ENCODE measurements at regions not wholly inside any gene's neighbourhood (a gene's known extent, or its start where the extent isn't known, plus 50 kb on each side); places are given as distances from the start of the nearest gene placed in this dataset.

DNA sequence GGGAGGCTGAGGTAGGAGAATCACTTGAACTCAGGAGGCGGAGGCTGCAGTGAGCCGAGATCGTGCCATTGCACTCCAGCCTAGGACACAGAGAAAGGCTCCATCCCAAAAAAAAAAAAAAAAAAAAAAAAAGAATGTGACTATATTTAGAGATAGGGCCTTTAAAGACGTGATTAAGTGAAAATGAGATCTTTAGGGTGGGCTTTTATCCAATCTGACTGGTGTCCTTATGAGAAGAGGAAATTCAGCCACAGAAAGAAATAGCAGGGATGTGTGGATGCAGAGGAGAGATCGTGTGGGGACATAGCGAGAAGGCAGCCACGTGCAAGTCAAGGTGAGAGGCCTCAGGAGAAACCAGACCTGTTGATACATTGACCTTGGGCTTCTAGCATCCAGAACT, 69.9 kb upstream of the ACSL3 start:
- H3K27me3 ChIP-seq, result no peaks in the 10 kb centered on the region
- H3K9me3 ChIP-seq (replicated peaks), result no peaks in the 10 kb centered on the region
- no peak overlapping the region for H3K4me3 ChIP-seq
- peaks cover 17% of the 10 kb centered on the region for H3K4me1 ChIP-seq
- no peaks in the 10 kb centered on the region for H3K36me3 ChIP-seq
- no peak for DNase-seq
- no peak overlapping the region for H3K27ac ChIP-seq

DNA sequence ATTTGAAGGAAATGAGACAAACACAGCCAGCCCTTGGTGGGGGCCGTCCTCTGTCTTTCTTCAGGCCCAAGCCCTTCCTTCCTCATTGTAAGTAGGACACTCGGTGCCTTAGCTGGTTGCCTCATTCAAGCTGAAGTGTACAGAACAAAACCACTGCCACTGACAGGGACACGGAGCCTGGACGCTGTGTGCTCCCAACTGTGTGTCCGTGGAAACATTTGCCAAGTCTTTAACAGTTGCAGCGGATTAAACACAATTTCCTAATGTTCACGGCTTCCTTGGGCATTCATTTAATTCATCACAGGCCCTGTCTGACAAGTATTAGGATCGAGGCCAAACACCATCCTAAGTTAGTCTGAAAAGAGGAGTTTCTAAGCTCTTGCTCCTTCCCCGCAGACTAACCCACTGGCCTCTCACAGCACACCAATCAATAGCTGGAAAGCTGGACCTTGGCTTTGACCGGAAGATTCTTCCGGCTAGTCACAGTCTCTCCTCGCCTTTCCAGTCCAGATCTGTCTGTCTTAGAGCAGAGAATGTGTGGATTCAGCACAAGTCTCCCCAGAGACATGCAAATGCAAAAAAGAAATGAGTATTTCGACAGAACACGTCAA, 68.7 kb upstream of the ACSL3 start:
- Histone ChIP-seq H3K36me3 (no peaks in the 10 kb centered on the region), H3K9me3 (replicated peaks) (no peaks in the 10 kb centered on the region), H3K4me3 (no peak overlapping the region), H3K4me1 (peaks cover 15% of the 10 kb centered on the region), H3K27ac (no peak overlapping the region), H3K27me3 (no peaks in the 10 kb centered on the region)
- no peak for DNase-seq

DNA sequence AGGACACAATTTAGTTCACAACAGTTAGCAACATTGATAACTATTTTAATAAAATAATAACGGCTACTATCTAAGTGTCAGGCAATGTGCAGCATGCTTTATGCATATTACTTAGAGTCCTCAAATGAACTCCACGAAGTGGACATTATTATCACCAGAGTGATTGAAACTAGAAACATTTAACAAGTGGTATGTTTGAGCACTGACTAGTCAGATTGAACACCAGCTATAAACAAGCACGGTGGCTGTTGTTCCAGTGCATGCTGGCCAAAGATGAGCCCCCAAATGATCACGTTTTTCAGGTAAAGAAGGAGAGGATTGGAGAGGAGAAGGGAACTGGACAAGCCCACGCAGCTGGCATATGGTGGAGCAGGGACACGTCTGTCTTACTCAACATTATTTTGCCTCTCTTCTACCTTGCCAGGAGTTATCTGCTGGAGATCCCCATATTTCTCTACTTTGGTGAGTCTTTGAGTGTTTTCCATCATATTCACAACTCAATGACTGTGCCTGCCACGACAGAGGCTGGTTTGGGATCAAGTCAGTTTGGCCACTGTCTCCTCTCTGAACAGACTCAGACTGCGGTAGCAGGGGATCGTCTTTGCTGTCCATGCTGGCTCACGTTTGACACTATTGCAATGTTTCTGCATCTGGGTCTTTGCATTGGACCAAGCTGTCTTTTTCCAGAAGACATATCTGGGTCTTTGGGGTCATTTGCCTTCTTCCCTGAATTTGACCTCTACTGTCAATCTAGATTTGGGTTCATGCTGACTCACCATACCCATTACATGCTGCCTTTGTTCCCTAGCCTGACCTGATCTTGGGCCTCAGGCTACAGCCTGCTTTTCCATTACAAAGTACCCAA, 66.0 kb upstream of the ACSL3 start:
- Histone ChIP-seq H3K4me3 (no peak overlapping the region), H3K27ac (no peak overlapping the region), H3K4me1 (0 out of 2 replicates have a peak, but pooled peaks cover 7% of the 10 kb centered on the region), H3K9me3 (replicated peaks) (no peaks in the 10 kb centered on the region), H3K27me3 (no peaks in the 10 kb centered on the region), H3K36me3 (no peaks in the 10 kb centered on the region)
- no peak for DNase-seq

DNA sequence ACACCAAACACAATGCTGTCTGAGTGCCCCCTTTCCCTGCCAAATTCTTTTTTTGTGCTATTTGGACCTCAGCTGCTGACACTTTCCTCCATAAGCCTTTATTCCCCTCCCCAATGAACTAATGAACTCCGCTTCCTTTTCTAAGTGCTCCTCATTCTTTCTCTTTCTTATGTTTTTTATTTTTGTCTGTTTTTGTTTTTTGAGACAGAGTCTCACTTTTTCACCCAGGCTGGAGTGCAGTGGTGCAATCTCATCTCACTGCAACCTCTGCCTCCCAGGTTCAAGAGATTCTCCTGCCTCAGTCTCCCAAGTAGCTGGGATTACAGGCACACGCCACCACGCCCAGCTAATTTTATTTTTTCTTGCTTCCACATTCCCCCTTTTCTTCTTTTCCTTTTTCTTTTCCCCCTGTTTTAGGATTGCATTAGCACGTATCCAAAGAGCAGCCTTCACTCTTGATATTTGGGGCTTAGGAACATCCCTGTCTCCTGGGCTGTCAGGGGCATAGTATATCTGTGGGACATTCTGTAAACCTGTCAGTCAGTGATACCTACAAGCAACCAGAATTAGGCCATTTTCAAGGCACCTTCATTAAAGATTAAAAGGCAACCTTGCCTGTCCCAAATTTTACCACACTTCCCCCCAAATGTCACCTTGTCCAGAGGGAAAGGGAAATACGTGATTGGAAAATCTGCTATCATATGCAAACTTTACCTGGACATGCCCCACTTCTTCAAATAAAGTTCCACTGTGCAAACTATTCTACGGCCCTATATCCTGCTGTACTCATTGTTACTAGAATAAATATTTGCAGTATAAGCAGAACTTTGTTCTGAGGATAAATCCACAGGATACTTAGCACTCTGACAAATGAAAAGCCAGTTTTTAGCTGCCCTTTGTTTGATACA, 65.1 kb upstream of the ACSL3 start:
- Histone ChIP-seq H3K27me3 (no peaks in the 10 kb centered on the region), H3K27ac (no peak overlapping the region), H3K36me3 (no peaks in the 10 kb centered on the region), H3K4me1 (0 out of 2 replicates have a peak, but pooled peaks cover 7% of the 10 kb centered on the region), H3K4me3 (no peak overlapping the region), H3K9me3 (replicated peaks) (no peaks in the 10 kb centered on the region)
- no peak for DNase-seq

DNA sequence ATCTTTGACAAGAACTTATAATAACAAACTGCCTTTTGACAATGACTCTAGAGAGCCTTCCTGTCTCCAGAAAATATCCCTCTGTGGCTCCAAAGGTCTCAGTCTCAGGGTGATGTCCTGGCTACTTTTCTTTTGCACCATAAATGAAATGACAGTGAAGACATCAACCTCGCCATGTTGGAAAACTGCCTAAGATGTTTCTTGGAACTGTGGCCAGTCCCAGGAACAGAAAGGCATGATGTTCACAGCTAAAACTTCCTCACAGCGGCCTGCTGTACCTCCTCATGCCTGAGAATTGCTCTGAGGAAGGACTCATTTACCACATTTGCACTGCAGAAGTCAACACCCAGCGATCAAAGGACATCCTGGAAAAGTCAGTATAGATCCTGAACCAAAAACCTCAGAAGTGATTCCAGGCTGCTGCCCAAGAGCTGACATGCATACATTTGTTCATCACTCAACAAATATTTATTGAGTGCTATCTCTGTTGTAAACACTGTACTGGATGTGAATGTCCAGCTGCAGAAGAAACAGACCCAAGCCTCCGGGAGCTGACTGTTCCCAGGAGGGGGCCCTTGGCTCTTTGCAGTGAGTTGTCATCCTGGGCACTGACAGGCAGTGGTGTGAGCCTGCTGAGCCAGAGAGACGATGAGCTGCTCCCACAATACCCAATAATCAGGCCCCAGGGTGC, 64.3 kb upstream of the ACSL3 start:
- no peak overlapping the region for H3K27ac ChIP-seq
- H3K4me1 ChIP-seq, result 0 out of 2 replicates have a peak, but pooled peaks cover 7% of the 10 kb centered on the region
- H3K27me3 ChIP-seq, result no peaks in the 10 kb centered on the region
- H3K36me3 ChIP-seq, result no peaks in the 10 kb centered on the region
- H3K4me3 ChIP-seq, result no peak overlapping the region
- no peaks in the 10 kb centered on the region for H3K9me3 ChIP-seq (replicated peaks)
- DNase-seq, result no peak

DNA sequence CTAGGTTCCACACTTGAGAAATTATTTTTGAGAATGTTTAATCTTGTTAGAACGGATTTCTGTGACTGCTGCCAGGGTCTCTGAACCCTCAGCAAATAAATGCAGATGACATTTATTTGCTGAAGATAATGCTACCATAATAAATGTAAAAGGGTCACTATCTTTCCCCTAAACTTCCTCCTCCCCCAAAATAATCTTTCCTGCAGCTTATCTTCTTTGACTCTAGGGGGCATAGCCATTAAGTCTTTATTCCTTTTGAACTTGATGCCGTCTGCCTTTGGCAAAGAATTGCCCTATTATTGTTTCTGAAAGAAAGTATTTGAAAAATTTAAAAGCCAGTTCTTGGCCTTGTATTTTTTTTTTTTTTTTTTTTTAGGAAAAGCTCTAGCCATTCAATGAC, 63.6 kb upstream of the ACSL3 start:
- peaks cover 10% of the 10 kb centered on the region; the same call in 1 of the 2 replicates for H3K4me1 ChIP-seq
- H3K36me3 ChIP-seq, result no peaks in the 10 kb centered on the region
- DNase-seq, result peak in 1 of 2 experiments; percentile 37
- no peaks in the 10 kb centered on the region for H3K9me3 ChIP-seq (replicated peaks)
- H3K4me3 ChIP-seq, result no peak overlapping the region
- H3K27me3 ChIP-seq, result no peaks in the 10 kb centered on the region
- no peak overlapping the region for H3K27ac ChIP-seq

DNA sequence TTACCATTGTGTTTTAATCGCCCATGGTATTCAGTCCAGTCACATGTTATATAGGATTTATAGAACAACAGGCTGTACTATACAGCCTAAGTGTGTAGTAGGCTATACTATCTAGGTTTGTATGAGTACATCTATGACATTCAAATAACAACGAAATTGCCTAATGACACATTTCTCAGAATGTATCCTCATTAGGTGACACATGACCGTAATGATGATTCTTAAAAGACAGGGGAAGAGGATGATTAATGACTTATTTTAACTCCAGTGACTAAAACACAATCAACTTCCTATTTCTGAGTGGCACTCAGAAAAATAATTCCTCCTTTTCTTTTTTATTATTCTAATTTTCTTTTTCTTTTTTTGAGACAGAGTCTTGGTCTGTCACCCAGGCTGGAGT, 63.0 kb upstream of the ACSL3 start:
- Histone ChIP-seq H3K27ac (no peak overlapping the region), H3K4me1 (peaks cover 13% of the 10 kb centered on the region; the same call in 1 of the 2 replicates), H3K36me3 (no peaks in the 10 kb centered on the region), H3K4me3 (no peak overlapping the region), H3K27me3 (no peaks in the 10 kb centered on the region), H3K9me3 (replicated peaks) (no peaks in the 10 kb centered on the region)
- DNase-seq, result no peak

DNA sequence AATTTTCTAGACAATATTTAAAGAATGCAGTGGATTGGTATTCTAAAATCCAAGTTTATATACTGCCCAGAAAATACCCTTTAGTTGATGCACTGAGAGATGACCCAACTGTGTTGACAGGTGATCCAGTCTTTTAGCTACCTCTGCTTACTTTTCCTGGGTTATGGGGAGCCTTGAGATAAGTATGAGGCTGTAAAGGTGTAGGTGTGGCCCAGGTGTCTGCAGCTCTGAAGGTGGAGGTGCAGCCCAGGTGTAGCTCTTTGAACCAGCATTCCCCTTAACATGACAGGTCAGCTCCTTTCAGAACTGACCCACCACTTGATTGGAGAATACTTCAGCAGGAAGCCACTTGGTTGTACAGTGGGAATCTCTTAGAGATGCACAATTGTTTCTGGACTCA, 62.3 kb upstream of the ACSL3 start:
- H3K36me3 ChIP-seq, result no peaks in the 10 kb centered on the region
- DNase-seq, result no peak
- no peaks in the 10 kb centered on the region for H3K9me3 ChIP-seq (replicated peaks)
- no peak overlapping the region for H3K4me3 ChIP-seq
- H3K4me1 ChIP-seq, result peaks cover 13% of the 10 kb centered on the region; the same call in 1 of the 2 replicates
- H3K27ac ChIP-seq, result no peak overlapping the region
- no peaks in the 10 kb centered on the region for H3K27me3 ChIP-seq

DNA sequence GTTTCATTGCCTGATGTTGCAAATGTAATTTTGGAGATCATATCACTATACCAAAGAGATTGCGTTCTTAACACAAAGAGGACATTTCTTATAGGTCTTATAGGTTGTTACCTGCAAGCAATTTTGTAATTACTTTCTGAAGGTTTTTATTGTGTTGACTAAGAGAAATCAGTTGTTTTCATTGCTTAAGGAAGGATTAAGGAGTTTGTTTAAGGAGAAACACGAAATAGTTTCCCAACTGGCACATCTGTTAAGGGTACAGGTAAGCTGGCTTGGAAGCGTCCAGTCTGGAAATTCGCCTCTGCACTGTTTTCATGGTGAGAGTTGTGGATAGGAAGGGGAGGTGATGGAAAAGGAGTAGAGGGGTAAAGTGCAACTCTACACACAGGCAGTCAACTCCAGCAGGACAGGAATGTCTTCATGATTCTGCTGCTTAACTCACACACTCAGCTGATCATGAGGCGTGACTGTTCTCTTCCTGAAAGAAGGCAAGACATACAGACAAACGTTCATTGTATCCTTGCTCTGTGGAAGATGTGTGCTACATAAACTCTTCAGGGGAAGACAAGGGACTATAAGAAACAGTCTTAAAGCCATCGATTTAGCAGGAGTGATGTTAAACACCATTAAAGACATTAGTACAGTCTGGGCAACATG, 61.4 kb upstream of the ACSL3 start:
- Histone ChIP-seq H3K27ac (no peak overlapping the region), H3K36me3 (no peaks in the 10 kb centered on the region), H3K27me3 (no peaks in the 10 kb centered on the region), H3K4me3 (no peak overlapping the region), H3K4me1 (peaks cover 13% of the 10 kb centered on the region; the same call in 1 of the 2 replicates), H3K9me3 (replicated peaks) (no peaks in the 10 kb centered on the region)
- no peak for DNase-seq

DNA sequence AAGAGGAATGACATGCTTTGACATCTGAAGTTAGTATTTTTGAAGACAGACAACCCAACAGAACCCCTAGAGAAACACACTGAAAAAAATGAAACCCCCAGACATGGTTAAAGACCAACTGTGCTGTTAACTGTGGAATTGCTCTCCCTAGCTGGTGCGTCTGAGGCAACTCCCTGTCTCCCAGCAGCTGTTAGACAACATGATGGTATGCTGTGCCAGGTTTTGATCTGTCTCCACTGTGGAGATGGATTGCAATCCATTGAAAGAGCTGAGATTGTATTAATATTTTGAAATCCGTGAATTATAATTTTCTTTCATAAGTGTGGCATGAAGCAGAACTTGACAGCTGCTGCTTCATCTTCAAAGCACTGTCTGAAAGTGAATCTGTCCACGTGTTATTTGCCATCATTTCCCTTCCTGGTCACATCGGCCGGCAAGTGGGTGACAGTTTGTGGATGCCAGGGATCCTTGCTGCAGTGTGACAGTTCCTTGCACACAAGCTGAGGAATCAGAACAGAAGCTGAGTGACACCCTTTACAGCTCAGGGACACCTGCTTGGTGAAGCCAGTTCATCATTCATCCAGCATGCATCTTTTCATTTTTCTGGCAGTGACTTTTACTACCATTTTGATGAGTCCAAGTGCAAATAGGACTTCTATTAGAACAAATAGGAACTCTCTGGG, 58.2 kb upstream of the ACSL3 start:
- Histone ChIP-seq H3K4me3 (no peak overlapping the region), H3K27me3 (no peaks in the 10 kb centered on the region), H3K9me3 (replicated peaks) (no peaks in the 10 kb centered on the region), H3K4me1 (peaks cover 13% of the 10 kb centered on the region), H3K27ac (no peak overlapping the region), H3K36me3 (no peaks in the 10 kb centered on the region)
- DNase-seq, result peak; percentile 22 to 46

DNA sequence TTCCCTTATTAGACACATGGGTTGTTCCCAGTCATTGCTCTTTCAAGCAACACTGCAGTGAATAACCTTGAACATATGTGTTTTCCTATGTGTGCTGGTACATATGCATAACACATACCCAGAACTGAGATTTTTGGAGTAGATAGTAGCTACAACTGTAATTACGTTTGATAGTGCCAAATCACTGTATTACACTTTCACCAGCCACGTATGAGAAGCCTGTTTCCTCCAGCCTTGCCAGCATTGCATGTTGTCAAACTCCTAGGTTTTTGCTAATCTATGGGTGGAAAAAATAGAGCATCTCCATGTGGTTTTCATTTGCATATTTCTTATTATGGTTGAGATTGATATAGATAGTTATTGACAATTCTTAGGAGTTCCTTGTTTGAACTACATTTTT, 56.5 kb upstream of the ACSL3 start:
- no peaks in the 10 kb centered on the region for H3K27me3 ChIP-seq
- H3K4me3 ChIP-seq, result no peak overlapping the region
- H3K36me3 ChIP-seq, result no peaks in the 10 kb centered on the region
- H3K9me3 ChIP-seq (replicated peaks), result no peaks in the 10 kb centered on the region
- H3K27ac ChIP-seq, result no peak overlapping the region
- no peak for DNase-seq
- H3K4me1 ChIP-seq, result peaks cover 11% of the 10 kb centered on the region

DNA sequence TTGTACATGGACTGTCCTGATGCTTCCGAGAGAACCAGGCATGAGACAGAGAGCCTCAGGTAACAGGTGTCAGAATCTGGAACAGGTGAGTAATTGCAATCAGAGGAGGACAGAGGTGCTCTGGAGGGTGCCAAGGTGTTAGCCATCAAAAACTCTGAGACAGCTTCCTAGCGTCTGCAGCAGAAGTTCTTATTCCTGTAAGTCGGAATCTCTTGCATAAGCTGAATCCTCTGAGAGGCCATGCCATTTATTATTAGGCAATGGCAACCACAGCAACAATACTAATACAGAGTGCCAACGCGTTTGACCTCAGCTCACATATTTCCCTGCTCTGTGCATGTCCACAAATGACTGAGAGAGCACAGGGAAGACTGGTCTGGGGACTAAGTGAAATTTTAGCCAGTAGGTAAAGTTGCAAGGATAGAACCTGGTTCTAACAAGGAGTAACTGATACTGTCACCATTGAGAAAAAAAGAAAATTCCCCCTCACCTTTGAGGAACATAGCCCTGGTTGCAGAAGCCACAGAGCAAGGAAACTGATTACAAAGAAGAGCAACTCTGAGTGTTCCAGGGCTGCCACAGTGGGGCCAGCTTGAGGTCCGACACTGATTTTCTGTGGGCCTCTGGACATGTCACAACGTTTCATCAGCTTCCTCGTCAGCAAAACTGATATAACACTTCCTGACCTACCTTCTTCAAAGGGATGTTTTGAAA, 55.1 kb upstream of the ACSL3 start:
- no peak overlapping the region for H3K27ac ChIP-seq
- no peak for DNase-seq
- no peaks in the 10 kb centered on the region for H3K36me3 ChIP-seq
- H3K27me3 ChIP-seq, result no peaks in the 10 kb centered on the region
- H3K4me3 ChIP-seq, result no peak overlapping the region
- peaks cover 11% of the 10 kb centered on the region for H3K4me1 ChIP-seq
- no peaks in the 10 kb centered on the region for H3K9me3 ChIP-seq (replicated peaks)

DNA sequence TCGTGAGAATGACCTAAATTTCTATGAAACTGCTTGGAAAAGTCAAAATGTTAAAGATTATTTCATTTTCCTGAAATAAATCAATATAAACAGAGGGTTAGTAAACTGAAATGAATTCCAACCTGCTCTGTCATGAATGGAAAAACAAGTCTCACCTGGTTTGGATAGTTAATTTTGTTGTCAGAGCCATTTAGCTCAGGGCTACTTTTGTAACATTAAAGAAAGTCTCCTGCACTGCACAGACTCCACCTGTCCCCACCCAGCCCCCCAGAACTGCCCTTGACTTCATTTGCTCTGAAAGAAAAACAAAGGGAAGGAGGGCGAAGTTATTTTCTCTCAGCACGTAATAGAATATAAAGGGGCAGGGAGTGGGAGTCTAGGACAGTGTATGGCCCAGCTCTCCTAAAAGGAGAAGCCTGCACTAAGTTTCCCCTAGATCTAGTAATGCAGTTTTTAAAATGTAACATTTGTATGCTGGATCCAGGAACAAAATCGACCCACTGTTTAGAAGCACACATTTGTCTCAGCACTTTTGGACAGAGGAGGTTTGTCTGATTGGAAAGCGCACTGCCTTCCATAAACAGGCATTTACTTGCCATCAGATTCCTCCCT, 54.2 kb upstream of the ACSL3 start:
- no peak for DNase-seq
- Histone ChIP-seq H3K36me3 (no peaks in the 10 kb centered on the region), H3K9me3 (replicated peaks) (no peaks in the 10 kb centered on the region), H3K27me3 (no peaks in the 10 kb centered on the region), H3K27ac (no peak overlapping the region), H3K4me3 (no peak overlapping the region), H3K4me1 (peaks cover 11% of the 10 kb centered on the region)

Data from SJCRH30 (cell line).